HL-60 (cell line): ENCODE measurements at regions not wholly inside any gene's neighbourhood (a gene's known extent, or its start where the extent isn't known, plus 50 kb on each side); places are given as distances from the start of the nearest gene placed in this dataset.

Source experiments
- DNase-seq, 2 experiments: peaks; one replicate each; pipeline ENCODE4 v3.0.0-alpha.2; 2010 to 2020; ENCODE audit warnings: low read depth in 1 of 2, low spot score in 1 of 2
- H3K27ac ChIP-seq: fragments of 250-450 bp; sonication (Bioruptor Pico); replicated peaks from 2 replicates; pipeline ENCODE4 v1.5.1; 2020; ENCODE audit warnings: mild to moderate bottlenecking, moderate library complexity
- H3K27me3 ChIP-seq: fragments of 250-450 bp; sonication (Bioruptor Pico); 2 replicates; pipeline ENCODE4 v1.5.1; 2021; ENCODE audit warnings: mild to moderate bottlenecking, moderate library complexity; ENCODE audit not compliant: insufficient read depth, poor library complexity, severe bottlenecking
- H3K4me3 ChIP-seq: replicated peaks from 2 replicates; pipeline ENCODE4 v1.5.1; 2011; ENCODE audit warnings: mild to moderate bottlenecking, control low read depth, low read length; ENCODE audit not compliant: insufficient read depth
- CTCF ChIP-seq: IDR thresholded peaks from one replicate; pipeline ENCODE4 v1.5.1; 2011; ENCODE audit warnings: low read length, control low read depth, inconsistent platforms; ENCODE audit not compliant: insufficient read depth
- GABPA ChIP-seq: IDR thresholded peaks from 2 replicates; pipeline ENCODE4 v1.6.1; 2012; ENCODE audit warnings: low read depth
- POLR2AphosphoS5 ChIP-seq: IDR thresholded peaks from 2 replicates; pipeline ENCODE4 v1.6.1; 2012; ENCODE audit warnings: low read depth
- SPI1 ChIP-seq: IDR thresholded peaks from 2 replicates; pipeline ENCODE4 v1.6.1; 2012; ENCODE audit warnings: low read depth, mild to moderate bottlenecking, borderline replicate concordance
- TF ChIP-seq, protein P1 (sequence below): IDR thresholded peaks from 2 replicates; pipeline ENCODE4 v1.6.1; 2012; ENCODE audit warnings: low read depth; ENCODE audit not compliant: insufficient replicate concordance

DNA sequence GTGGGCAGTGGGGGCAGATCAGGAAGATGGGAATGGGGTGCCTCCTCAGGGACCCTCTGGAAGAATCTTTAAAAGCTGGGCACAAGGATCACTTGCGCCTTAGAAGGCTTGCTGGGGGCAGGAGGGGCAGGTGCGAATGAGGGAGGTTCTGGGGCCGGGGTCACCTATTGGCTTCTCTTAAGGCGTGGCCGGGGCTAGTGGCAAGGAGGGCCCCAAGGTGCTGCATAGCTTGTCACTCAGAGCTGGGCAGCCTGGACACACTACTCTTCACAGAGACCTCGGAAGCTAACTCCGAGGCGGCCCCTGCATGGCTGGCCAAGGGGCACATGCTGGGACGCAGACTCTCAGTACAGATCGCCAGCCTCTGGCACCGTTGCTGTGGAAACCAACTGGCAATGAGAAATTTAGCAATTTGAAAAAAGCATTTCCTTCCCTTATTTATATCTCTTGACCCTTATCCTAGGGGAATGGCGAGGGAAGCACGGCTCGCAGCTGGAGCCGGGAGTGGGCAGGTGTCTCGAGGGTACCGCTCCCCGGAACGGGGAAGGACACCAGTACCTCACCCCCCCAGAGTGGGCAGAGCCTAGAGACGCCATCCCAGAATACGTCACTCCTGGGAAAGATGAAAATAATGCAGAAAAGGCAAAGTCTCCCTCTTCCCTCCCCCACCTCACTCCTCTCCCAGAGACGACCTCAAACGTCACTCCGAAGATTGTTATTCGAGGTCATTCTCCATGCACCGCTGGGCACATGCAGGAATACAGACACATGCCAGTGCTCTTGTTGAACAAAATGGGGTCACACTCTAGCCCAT is 188.1 kb downstream of the CTTN start:
- no peak for DNase-seq
- Histone ChIP-seq H3K27me3 (no peaks in the 10 kb centered on the region), H3K4me3 (no peak overlapping the region), H3K27ac (no peak overlapping the region)
- TF ChIP-seq POLR2AphosphoS5 (no peak), CTCF (no peak), GABPA (no peak), SPI1 (no peak)
- TF ChIP-seq, protein P1, sequence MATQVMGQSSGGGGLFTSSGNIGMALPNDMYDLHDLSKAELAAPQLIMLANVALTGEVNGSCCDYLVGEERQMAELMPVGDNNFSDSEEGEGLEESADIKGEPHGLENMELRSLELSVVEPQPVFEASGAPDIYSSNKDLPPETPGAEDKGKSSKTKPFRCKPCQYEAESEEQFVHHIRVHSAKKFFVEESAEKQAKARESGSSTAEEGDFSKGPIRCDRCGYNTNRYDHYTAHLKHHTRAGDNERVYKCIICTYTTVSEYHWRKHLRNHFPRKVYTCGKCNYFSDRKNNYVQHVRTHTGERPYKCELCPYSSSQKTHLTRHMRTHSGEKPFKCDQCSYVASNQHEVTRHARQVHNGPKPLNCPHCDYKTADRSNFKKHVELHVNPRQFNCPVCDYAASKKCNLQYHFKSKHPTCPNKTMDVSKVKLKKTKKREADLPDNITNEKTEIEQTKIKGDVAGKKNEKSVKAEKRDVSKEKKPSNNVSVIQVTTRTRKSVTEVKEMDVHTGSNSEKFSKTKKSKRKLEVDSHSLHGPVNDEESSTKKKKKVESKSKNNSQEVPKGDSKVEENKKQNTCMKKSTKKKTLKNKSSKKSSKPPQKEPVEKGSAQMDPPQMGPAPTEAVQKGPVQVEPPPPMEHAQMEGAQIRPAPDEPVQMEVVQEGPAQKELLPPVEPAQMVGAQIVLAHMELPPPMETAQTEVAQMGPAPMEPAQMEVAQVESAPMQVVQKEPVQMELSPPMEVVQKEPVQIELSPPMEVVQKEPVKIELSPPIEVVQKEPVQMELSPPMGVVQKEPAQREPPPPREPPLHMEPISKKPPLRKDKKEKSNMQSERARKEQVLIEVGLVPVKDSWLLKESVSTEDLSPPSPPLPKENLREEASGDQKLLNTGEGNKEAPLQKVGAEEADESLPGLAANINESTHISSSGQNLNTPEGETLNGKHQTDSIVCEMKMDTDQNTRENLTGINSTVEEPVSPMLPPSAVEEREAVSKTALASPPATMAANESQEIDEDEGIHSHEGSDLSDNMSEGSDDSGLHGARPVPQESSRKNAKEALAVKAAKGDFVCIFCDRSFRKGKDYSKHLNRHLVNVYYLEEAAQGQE: no peak

DNA sequence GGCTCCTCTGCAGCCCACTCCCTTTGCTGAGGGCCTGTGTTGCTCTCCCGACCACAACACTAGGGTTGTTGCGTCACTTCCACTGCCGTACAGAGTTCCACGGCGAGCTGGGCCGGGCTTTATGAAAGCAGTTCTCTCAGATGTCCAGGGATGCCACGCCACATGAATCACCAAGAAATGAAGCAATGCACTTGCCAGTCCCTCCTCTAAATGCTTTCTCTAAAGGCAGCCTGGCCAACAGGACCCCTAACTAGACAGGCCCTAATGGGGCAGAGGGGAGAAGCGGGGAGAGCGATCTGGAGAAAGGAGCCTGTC is 188.7 kb downstream of the CTTN start:
- Histone ChIP-seq H3K4me3 (no peak overlapping the region), H3K27ac (no peak overlapping the region), H3K27me3 (no peaks in the 10 kb centered on the region)
- TF ChIP-seq, protein P1: no peak
- no peak for TF ChIP-seq POLR2AphosphoS5
- TF ChIP-seq GABPA: no peak
- no peak for TF ChIP-seq CTCF
- TF ChIP-seq SPI1: no peak
- no peak for DNase-seq

- no peak for DNase-seq
- TF ChIP-seq CTCF: no peak
- TF ChIP-seq GABPA: no peak
- TF ChIP-seq SPI1: no peak
- TF ChIP-seq POLR2AphosphoS5: no peak
- TF ChIP-seq, protein P1: no peak
- Histone ChIP-seq H3K4me3 (no peak overlapping the region), H3K27me3 (no peaks in the 10 kb centered on the region), H3K27ac (no peak overlapping the region)
These were observed 192.1 kb downstream of the CTTN start for GRCh38 chr11:70590356-70590991.
